Thymus (tissue), 11 donors: ENCODE measurements at regions not wholly inside any gene's neighbourhood (a gene's known extent, or its start where the extent isn't known, plus 50 kb on each side); places are given as distances from the start of the nearest gene placed in this dataset.
A peak's percentile ranks its signal among the peaks of the same experiment; 100 is the strongest.
"Not testable (repeated sequence)": the region's sequence is repeated elsewhere in the genome, so short reads cannot be mapped to it uniquely, and the experiment has no call there.

Experiments
- DNase-seq, 9 donors: peaks; one replicate each; pipeline ENCODE4 v3.0.0-alpha.2; 2013; ENCODE audit warnings: low spot score in 9 of 9, low read depth in 6 of 9, missing footprints in 1 of 9
- H3K27ac ChIP-seq, 2 donors: one replicate each; pipeline ENCODE4 v1.5.1; 2013; ENCODE audit warnings: control low read depth in 1 of 2, low read depth in 1 of 2, low read length in 1 of 2, mild to moderate bottlenecking in 1 of 2, moderate library complexity in 1 of 2
- H3K27me3 ChIP-seq, 2 donors: one replicate each; pipeline ENCODE4 v1.5.1; 2013; ENCODE audit warnings: low read length in 1 of 2; ENCODE audit not compliant: control insufficient read depth in 2 of 2, insufficient read depth in 1 of 2
- H3K36me3 ChIP-seq, 2 donors: one replicate each; pipeline ENCODE4 v1.5.1; 2013; ENCODE audit warnings: low read length in 1 of 2, mild to moderate bottlenecking in 1 of 2, moderate library complexity in 1 of 2; ENCODE audit not compliant: control insufficient read depth in 2 of 2, insufficient read depth in 2 of 2
- H3K4me1 ChIP-seq, 2 donors: one replicate each; pipeline ENCODE4 v1.5.1; 2013; ENCODE audit warnings: low read length in 2 of 2; ENCODE audit not compliant: control insufficient read depth in 2 of 2, insufficient read depth in 2 of 2
- H3K4me3 ChIP-seq, 2 donors: one replicate each; pipeline ENCODE4 v1.5.1; 2013; ENCODE audit warnings: low read length in 2 of 2, control low read depth in 1 of 2, mild to moderate bottlenecking in 1 of 2
- H3K9me3 ChIP-seq, 2 donors: one replicate each; pipeline ENCODE4 v1.5.1; 2013; ENCODE audit warnings: low read length in 1 of 2, mild to moderate bottlenecking in 1 of 2; ENCODE audit not compliant: control insufficient read depth in 2 of 2, insufficient read depth in 1 of 2
- WGBS: extraction: QIAGEN DNeasy Blood & Tissue Kit; methylation state at CpG from one replicate; pipeline ENCODE4 v1.1.7; 2013; 5-methylcytosine and 5-hydroxymethylcytosine counted together
- donor health status: healthy.

DNA sequence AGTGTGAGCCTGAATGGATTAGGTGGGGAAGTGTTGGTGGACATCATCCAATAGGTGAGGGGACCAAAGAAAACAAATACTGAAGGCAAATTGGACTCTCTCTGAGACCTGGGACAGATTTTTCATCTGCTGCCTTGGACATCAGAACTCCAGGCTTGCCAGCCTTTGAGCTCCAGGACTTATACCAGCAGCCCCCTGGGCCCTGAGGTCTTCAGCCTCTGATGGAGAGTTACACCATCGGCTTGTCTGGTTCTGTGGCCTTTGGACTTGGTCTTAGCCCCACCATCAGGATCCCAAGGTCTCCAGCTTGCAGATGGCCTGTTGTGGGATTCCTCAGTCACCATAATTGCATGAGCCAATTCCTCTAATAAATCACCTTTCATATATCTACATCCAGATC is 80.8 kb upstream of the SLC8A3 start:
- no peaks in the 10 kb centered on the region for H3K36me3 ChIP-seq
- H3K27me3 ChIP-seq = peaks cover 0 to 2% of the 10 kb centered on the region in 2 donors
- WGBS = 89% methylated on average over 1 of the region's 1 CpG
- no peaks in the 10 kb centered on the region for H3K9me3 ChIP-seq
- H3K4me1 ChIP-seq = no peaks in the 10 kb centered on the region
- H3K27ac ChIP-seq = no peak overlapping the region
- no peak overlapping the region for H3K4me3 ChIP-seq
- no peak for DNase-seq

DNA sequence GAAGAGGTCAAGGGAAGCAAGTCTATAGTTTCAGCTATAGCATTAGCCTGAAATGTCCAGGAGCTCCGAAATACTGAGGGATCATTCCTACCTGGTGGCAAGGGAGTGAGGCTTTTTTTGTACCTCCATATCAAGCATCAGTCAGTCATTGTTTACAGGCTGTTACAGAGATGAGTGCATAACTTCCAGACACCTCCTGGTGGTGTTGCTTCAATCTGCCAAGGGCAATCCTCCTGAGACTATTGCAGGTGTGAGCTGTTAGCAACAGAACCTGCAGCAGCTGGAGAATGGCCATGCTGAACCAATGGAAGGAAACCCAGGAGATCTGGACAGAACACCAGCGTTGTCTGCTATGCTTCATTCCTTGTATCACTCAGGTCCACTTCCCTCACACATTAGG is 80.0 kb upstream of the SLC8A3 start:
- no peaks in the 10 kb centered on the region for H3K4me1 ChIP-seq
- WGBS = 95% methylated on average over 2 of the region's 2 CpGs
- H3K36me3 ChIP-seq = no peaks in the 10 kb centered on the region
- no peaks in the 10 kb centered on the region for H3K9me3 ChIP-seq
- H3K27me3 ChIP-seq = peaks cover 0 to 2% of the 10 kb centered on the region in 2 donors
- H3K27ac ChIP-seq = no peak overlapping the region
- DNase-seq = no peak
- no peak overlapping the region for H3K4me3 ChIP-seq

DNA sequence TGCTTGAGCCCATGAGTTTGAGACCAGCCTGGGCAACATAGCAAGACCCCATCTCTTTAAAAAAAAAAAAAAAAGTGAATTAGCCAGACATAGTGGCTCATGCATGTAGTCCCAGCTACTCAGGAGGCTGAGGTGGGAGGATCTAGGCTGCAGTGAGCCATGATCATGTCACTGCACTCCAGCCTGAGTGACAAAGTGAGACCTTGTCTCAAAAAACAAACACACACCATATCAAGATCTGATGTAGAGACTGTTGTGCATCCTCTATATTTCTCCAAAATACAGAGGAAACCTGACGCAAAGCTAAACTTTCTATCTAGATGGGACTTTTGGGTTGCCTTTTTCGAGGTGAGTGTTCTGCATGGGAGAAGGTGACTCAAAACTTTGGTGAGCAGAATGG is 77.4 kb upstream of the SLC8A3 start:
- Histone ChIP-seq H3K27ac (no peak overlapping the region), H3K9me3 (no peaks in the 10 kb centered on the region), H3K27me3 (peaks cover 0 to 2% of the 10 kb centered on the region in 2 donors), H3K4me3 (no peak overlapping the region), H3K36me3 (no peaks in the 10 kb centered on the region), H3K4me1 (no peaks in the 10 kb centered on the region)
- WGBS = 92% methylated on average over 2 of the region's 2 CpGs
- DNase-seq = no peak

DNA sequence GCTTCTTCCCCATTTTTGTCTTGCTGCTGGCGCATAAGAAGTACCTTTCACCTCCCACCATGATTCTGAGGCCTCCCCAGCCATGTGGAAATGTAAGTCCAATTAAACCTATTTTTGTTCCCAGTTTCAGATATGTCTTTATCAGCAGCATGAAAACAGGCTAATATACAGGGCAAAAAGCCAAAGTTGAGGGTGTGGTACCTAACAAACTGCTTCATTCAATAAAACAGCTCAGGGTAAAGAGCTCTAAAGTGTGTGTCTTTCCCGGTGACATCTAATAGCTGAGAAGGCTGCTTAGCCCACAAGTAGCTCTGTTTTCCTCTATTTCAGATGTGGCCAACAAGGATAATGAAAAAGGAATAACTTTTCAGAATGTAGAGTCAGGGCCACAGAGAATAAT is 76.7 kb upstream of the SLC8A3 start:
- WGBS = 98% methylated on average over 2 of the region's 2 CpGs
- H3K9me3 ChIP-seq = no peaks in the 10 kb centered on the region
- DNase-seq = no peak

DNA sequence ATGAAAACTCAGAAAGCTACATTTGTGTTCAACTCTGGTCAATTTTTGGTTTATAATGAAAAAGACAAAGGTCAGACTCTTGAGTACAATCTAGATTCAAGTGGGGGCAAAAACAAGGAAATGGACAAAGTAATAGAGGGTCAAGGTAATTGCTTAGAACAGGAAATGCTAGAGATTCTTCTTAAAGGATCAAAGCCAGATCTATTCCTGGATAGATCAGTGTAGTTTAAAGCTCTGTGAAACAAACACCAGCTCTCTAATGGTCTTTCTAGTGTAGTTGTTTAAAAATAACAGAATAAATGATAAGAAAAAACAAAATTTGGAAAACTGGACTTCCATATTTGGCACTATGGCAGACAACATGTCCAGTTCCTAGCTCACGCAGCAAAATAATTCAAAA is 70.7 kb upstream of the SLC8A3 start:
- Histone ChIP-seq H3K9me3 (no peaks in the 10 kb centered on the region), H3K4me3 (no peak overlapping the region)

More for the DNA sequence above, 76.7 kb upstream of the SLC8A3 start:
- H3K27ac ChIP-seq = no peak overlapping the region
- H3K36me3 ChIP-seq = no peaks in the 10 kb centered on the region
- H3K27me3 ChIP-seq = peaks cover 0 to 2% of the 10 kb centered on the region in 2 donors
- H3K4me1 ChIP-seq = no peaks in the 10 kb centered on the region
- no peak overlapping the region for H3K4me3 ChIP-seq

DNA sequence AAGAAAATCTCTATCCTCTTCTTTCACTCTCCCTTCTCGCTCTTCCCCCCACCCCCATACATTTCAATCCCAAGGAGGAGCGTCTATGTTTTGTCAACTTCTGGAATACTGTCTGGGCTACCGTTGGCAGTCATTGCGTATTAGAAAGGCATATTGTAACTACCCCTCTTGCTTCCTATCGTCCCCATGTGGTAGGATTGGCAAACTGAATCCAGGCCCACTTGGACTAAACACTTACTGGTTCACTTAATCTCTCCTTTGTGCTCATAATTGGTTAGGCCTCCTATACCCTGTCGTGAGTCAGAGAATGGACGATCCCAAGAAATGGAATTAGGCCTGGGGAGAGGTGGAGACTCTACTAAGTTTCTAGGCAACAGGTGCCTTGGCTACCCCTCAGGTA is 68.8 kb upstream of the SLC8A3 start:
- Histone ChIP-seq H3K9me3 (no peaks in the 10 kb centered on the region), H3K4me1 (no peaks in the 10 kb centered on the region), H3K36me3 (no peaks in the 10 kb centered on the region), H3K27me3 (peaks cover 13 to 38% of the 10 kb centered on the region in 2 donors), H3K27ac (no peak overlapping the region), H3K4me3 (no peak overlapping the region)
- peak in 2 of 9 donors; percentile 2 to 4 for DNase-seq
- 83% methylated on average over 7 of the region's 7 CpGs for WGBS

More for the DNA sequence above, 70.7 kb upstream of the SLC8A3 start:
- no peak for DNase-seq
- WGBS = 96% methylated on average over 1 of the region's 1 CpG
- H3K4me1 ChIP-seq = no peaks in the 10 kb centered on the region
- H3K27ac ChIP-seq = no peak overlapping the region
- peaks cover 13 to 30% of the 10 kb centered on the region in 2 donors for H3K27me3 ChIP-seq
- H3K36me3 ChIP-seq = no peaks in the 10 kb centered on the region

DNA sequence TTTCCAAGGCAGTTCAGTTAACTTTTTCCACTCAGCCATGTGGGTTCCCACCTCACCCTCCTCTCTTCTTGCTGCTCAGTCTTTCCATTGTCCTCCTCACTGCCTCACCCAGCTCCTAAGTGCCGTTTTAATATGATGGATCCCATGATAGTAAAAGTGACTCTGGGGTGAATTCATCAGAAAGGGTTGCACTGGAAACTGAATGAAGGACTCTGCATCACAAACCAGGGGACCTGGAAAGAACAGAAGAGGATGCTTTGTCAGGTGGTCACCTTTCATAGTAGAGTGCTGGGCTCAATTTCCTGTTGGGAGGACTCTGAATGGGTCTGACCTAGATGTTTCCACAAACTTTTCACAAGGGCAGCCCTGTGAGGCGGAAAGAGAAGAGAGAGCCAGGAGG is 67.8 kb upstream of the SLC8A3 start:
- no peaks in the 10 kb centered on the region for H3K9me3 ChIP-seq
- no peak overlapping the region for H3K4me3 ChIP-seq
- WGBS = 46% methylated on average over 2 of the region's 2 CpGs
- H3K27me3 ChIP-seq = peaks cover 13 to 40% of the 10 kb centered on the region in 2 donors
- H3K27ac ChIP-seq = no peak overlapping the region
- DNase-seq = no peak
- no peaks in the 10 kb centered on the region for H3K4me1 ChIP-seq
- no peaks in the 10 kb centered on the region for H3K36me3 ChIP-seq

DNA sequence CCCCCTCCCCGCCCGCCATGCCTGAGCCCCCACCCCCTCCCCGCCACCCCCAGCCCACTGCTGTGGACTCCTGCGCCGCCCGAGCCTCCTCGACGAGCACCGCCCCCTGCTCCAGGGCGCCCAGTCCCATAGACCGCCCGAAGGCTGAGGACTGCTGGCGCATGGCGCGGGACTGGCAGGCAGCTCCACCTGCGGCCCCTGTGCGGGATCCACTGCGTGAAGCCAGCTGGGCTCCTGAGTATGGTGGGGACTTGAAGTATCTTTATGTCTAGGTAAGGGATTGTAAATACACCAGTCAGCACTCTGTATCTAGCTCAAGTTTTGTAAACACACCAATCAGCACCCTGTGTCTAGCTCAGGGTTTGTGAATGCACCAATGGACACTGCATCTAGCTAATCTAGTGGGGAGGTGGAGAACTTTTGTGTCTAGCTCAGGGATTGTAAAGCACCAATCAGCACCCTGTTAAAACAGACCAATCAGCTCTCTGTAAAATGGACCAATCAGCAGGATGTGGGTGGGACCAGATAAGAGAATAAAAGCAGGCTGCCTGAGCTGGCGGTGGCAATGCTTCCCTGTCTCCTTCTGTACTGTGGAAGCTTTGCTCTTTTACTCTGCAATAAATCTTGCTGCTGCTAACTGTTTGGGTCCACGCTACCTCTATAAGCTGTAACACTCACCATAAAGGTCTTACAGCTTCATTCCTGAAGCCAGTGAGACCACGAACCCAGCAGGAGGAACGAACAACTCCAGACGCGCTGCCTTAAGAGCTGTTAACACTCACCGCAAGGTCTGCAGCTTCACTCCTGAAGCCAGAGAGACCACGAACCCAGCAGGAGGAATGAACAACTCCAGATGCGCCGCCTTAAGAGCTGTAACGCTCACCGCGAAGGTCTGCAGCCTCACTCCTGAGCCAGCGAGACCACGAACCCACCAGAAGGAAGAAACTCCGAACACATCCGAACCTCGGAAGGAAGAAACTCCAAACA is 66.6 kb upstream of the SLC8A3 start:
- not testable (repeated sequence) for H3K36me3 ChIP-seq, DNase-seq, H3K4me3 ChIP-seq, H3K4me1 ChIP-seq, H3K9me3 ChIP-seq, H3K27ac ChIP-seq
- WGBS = 39% methylated on average over 35 of the region's 36 CpGs
- peaks cover 13 to 40% of the 10 kb centered on the region in 2 donors for H3K27me3 ChIP-seq

DNA sequence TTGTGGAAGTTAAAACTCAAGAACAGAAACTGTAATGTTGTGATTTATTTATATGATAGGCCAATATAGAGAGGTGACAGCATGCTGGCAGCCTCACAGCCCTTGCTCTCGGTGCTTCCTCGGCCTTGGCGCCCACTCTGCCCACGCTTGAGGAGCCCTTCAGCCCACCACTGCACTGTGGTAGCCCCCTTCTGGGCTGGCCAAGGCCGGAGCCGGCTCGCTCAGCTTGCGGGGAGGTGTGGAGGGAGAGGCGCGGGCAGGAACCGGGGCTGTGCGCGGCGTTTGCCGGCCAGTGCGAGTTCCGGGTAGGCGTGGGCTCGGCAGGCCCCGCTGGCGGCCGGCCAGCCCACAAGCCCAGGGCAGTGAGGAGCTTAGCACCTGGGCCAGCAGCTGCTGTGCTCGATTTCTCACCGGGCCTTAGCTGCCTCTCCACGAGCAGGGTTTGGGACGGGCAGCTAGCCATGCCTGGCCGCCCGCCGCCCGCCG is 65.8 kb upstream of the SLC8A3 start:
- Histone ChIP-seq H3K27me3 (peaks cover 13 to 40% of the 10 kb centered on the region in 2 donors), H3K4me1 (no peaks in the 10 kb centered on the region), H3K36me3 (no peaks in the 10 kb centered on the region), H3K9me3 (no peaks in the 10 kb centered on the region), H3K4me3 (no peak overlapping the region), H3K27ac (no peak overlapping the region)
- WGBS = 3% methylated on average over 31 of the region's 31 CpGs
- DNase-seq = no peak
